ENCODE measurements at regions not wholly inside any gene's neighbourhood (a gene's known extent, or its start where the extent isn't known, plus 50 kb on each side); places are given as distances from the start of the nearest gene placed in this dataset.
"Not testable (repeated sequence)": the region's sequence is repeated elsewhere in the genome, so short reads cannot be mapped to it uniquely, and the experiment has no call there.

GRCh38 chr4:112031712-112032328 lies 113.4 kb upstream of the FAM241A start:
- DNase-seq: no peak
- no peaks in the 10 kb centered on the region for H3K9me3 ChIP-seq (ENCODE audit: insufficient read depth, low read length, severe bottlenecking)
- no peak overlapping the region for H3K4me3 ChIP-seq (ENCODE audit: low read depth in 1 of 2, low read length in 2 of 2)
- H3K4me2 ChIP-seq (ENCODE audit: insufficient read depth, low read length): no peak overlapping the region
- no peaks in the 10 kb centered on the region for H4K20me1 ChIP-seq (ENCODE audit: insufficient read depth, low read length)
- no peak overlapping the region for H2AFZ ChIP-seq (ENCODE audit: low read depth, low read length)
- no peaks in the 10 kb centered on the region for H3K27me3 ChIP-seq (ENCODE audit: insufficient read depth, low read length, poor library complexity)
- H3K79me2 ChIP-seq (ENCODE audit: insufficient read depth, low read length): no peaks in the 10 kb centered on the region
- H3K27ac ChIP-seq (ENCODE audit: low read length): no peak overlapping the region
- H3K36me3 ChIP-seq (ENCODE audit: insufficient read depth, low read length): no peaks in the 10 kb centered on the region
- TF ChIP-seq CTCF (IDR thresholded peaks at IDR 0.05; ENCODE audit: borderline replicate concordance, extremely low read depth, low read length, poor library complexity, severe bottlenecking) (peak; percentile 64), EZH2 (IDR thresholded peaks at IDR 0.05; ENCODE audit: borderline replicate concordance, low read depth, low read length, severe bottlenecking) (no peak)
- no peak overlapping the region for H3K9ac ChIP-seq (ENCODE audit: low read depth, low read length)
- ATAC-seq (ENCODE audit: insufficient read depth, low read depth): no peak
- H3K4me1 ChIP-seq (ENCODE audit: insufficient read depth, low read length): no peaks in the 10 kb centered on the region

GRCh38 chr4:112036886-112037285 lies 108.4 kb upstream of the FAM241A start:
- Histone ChIP-seq H3K4me2 (ENCODE audit: insufficient read depth, low read length) (no peak overlapping the region), H3K27me3 (ENCODE audit: insufficient read depth, low read length, poor library complexity) (no peaks in the 10 kb centered on the region), H3K9ac (ENCODE audit: low read depth, low read length) (no peak overlapping the region), H3K79me2 (ENCODE audit: insufficient read depth, low read length) (no peaks in the 10 kb centered on the region), H3K4me3 (ENCODE audit: low read depth in 1 of 2, low read length in 2 of 2) (no peak overlapping the region), H3K4me1 (ENCODE audit: insufficient read depth, low read length) (no peaks in the 10 kb centered on the region), H3K36me3 (ENCODE audit: insufficient read depth, low read length) (no peaks in the 10 kb centered on the region), H3K9me3 (ENCODE audit: insufficient read depth, low read length, severe bottlenecking) (no peaks in the 10 kb centered on the region), H2AFZ (ENCODE audit: low read depth, low read length) (no peak overlapping the region), H4K20me1 (ENCODE audit: insufficient read depth, low read length) (no peaks in the 10 kb centered on the region), H3K27ac (ENCODE audit: low read length) (no peak overlapping the region)
- no peak for DNase-seq
- TF ChIP-seq CTCF (IDR thresholded peaks at IDR 0.05; ENCODE audit: borderline replicate concordance, extremely low read depth, low read length, poor library complexity, severe bottlenecking): no peak
- TF ChIP-seq EZH2 (IDR thresholded peaks at IDR 0.05; ENCODE audit: borderline replicate concordance, low read depth, low read length, severe bottlenecking): no peak
- ATAC-seq (ENCODE audit: insufficient read depth, low read depth): no peak

GRCh38 chr4:112038861-112039260 lies 106.4 kb upstream of the FAM241A start:
- Histone ChIP-seq H3K9me3 (ENCODE audit: insufficient read depth, low read length, severe bottlenecking) (no peaks in the 10 kb centered on the region), H3K79me2 (ENCODE audit: insufficient read depth, low read length) (no peaks in the 10 kb centered on the region), H3K4me2 (ENCODE audit: insufficient read depth, low read length) (no peak overlapping the region), H3K4me1 (ENCODE audit: insufficient read depth, low read length) (no peaks in the 10 kb centered on the region), H4K20me1 (ENCODE audit: insufficient read depth, low read length) (no peaks in the 10 kb centered on the region), H3K9ac (ENCODE audit: low read depth, low read length) (no peak overlapping the region), H3K27me3 (ENCODE audit: insufficient read depth, low read length, poor library complexity) (no peaks in the 10 kb centered on the region), H3K4me3 (ENCODE audit: low read depth in 1 of 2, low read length in 2 of 2) (no peak overlapping the region), H2AFZ (ENCODE audit: low read depth, low read length) (no peak overlapping the region), H3K36me3 (ENCODE audit: insufficient read depth, low read length) (no peaks in the 10 kb centered on the region), H3K27ac (ENCODE audit: low read length) (no peak overlapping the region)
- ATAC-seq (ENCODE audit: insufficient read depth, low read depth) (no peak), DNase-seq (no peak)
- TF ChIP-seq EZH2 (IDR thresholded peaks at IDR 0.05; ENCODE audit: borderline replicate concordance, low read depth, low read length, severe bottlenecking) (no peak), CTCF (IDR thresholded peaks at IDR 0.05; ENCODE audit: borderline replicate concordance, extremely low read depth, low read length, poor library complexity, severe bottlenecking) (no peak)

GRCh38 chr4:112049119-112049518 lies 96.1 kb upstream of the FAM241A start:
- H3K27ac ChIP-seq (ENCODE audit: low read length); DNase-seq; ATAC-seq (ENCODE audit: insufficient read depth, low read depth); H3K4me1 ChIP-seq (ENCODE audit: insufficient read depth, low read length); H3K79me2 ChIP-seq (ENCODE audit: insufficient read depth, low read length); H3K9ac ChIP-seq (ENCODE audit: low read depth, low read length); H3K27me3 ChIP-seq (ENCODE audit: insufficient read depth, low read length, poor library complexity); H3K4me2 ChIP-seq (ENCODE audit: insufficient read depth, low read length); H3K4me3 ChIP-seq (ENCODE audit: low read depth in 1 of 2, low read length in 2 of 2); H4K20me1 ChIP-seq (ENCODE audit: insufficient read depth, low read length); H3K36me3 ChIP-seq (ENCODE audit: insufficient read depth, low read length); H2AFZ ChIP-seq (ENCODE audit: low read depth, low read length); H3K9me3 ChIP-seq (ENCODE audit: insufficient read depth, low read length, severe bottlenecking): not testable (repeated sequence)

Data from DND-41 (cell line).